Thoracic aorta (tissue), 2 donors: ENCODE measurements at regions not wholly inside any gene's neighbourhood (a gene's known extent, or its start where the extent isn't known, plus 50 kb on each side); places are given as distances from the start of the nearest gene placed in this dataset.

Experiments used
- ATAC-seq: fragments of 150-250 bp; one replicate; pipeline ENCODE4 v1.8.0; 2017; ENCODE audit warnings: low read depth; ENCODE audit not compliant: insufficient number of reproducible peaks, low FRiP score
- DNase-seq: peaks from one replicate; pipeline ENCODE4 v3.0.0-alpha.2; 2020; ENCODE audit warnings: low spot score
- H3K27ac ChIP-seq, 2 donors: fragments of 200-600 bp; sonication (generic); 1 replicate in 1 of 2; 2 replicates in 1 of 2; pipeline ENCODE4 v1.5.1; 2016; ENCODE audit warnings: mild to moderate bottlenecking in 2 of 2, moderate library complexity in 2 of 2
- H3K27me3 ChIP-seq: fragments of 200-600 bp; sonication (generic); replicated peaks from 2 replicates; pipeline ENCODE4 v1.6.0; 2016; ENCODE audit warnings: mild to moderate bottlenecking; ENCODE audit not compliant: insufficient read depth
- H3K36me3 ChIP-seq: fragments of 200-600 bp; sonication (generic); one replicate; pipeline ENCODE4 v1.5.1; 2016
- H3K4me1 ChIP-seq, 2 donors: fragments of 200-600 bp; sonication (generic); 1 replicate in 1 of 2; 2 replicates in 1 of 2; pipeline versions ENCODE4 v1.5.1 to v1.6.0; 2016; ENCODE audit warnings: low read depth in 2 of 2, mild to moderate bottlenecking in 1 of 2; ENCODE audit not compliant: control insufficient read depth in 1 of 2
- H3K4me3 ChIP-seq: fragments of 200-600 bp; sonication (generic); 2 replicates; pipeline ENCODE4 v1.5.1; 2016; ENCODE audit warnings: mild to moderate bottlenecking
- H3K9me3 ChIP-seq: fragments of 200-600 bp; sonication (generic); 2 replicates; pipeline ENCODE4 v1.5.1; 2016
- CTCF ChIP-seq: fragments of 200-600 bp; sonication (generic); IDR thresholded peaks from one replicate; pipeline ENCODE4 v1.5.1; 2019; ENCODE audit warnings: antibody characterized with exemption

GRCh38 chr17:70608193-70608592 lies 438.9 kb downstream of the KCNJ2 start:
- Histone ChIP-seq H3K9me3 (no peaks in the 10 kb centered on the region), H3K27me3 (no peaks in the 10 kb centered on the region), H3K4me1 (no peaks in the 10 kb centered on the region), H3K4me3 (no peak overlapping the region), H3K36me3 (no peaks in the 10 kb centered on the region), H3K27ac (no peak overlapping the region)
- DNase-seq: no peak
- no peak for ATAC-seq
- no peak for TF ChIP-seq CTCF

- Histone ChIP-seq H3K4me1 (no peaks in the 10 kb centered on the region), H3K4me3 (no peak overlapping the region), H3K36me3 (no peaks in the 10 kb centered on the region), H3K9me3 (no peaks in the 10 kb centered on the region), H3K27ac (no peak overlapping the region), H3K27me3 (no peaks in the 10 kb centered on the region)
- TF ChIP-seq CTCF: no peak
- DNase-seq: no peak
- ATAC-seq: no peak
These were observed 439.6 kb downstream of the KCNJ2 start for GRCh38 chr17:70608957-70609356.

GRCh38 chr17:70609566-70609965 lies 440.2 kb downstream of the KCNJ2 start:
- Histone ChIP-seq H3K9me3 (no peaks in the 10 kb centered on the region), H3K4me3 (no peak overlapping the region), H3K4me1 (no peaks in the 10 kb centered on the region), H3K27ac (no peak overlapping the region), H3K27me3 (no peaks in the 10 kb centered on the region), H3K36me3 (no peaks in the 10 kb centered on the region)
- ATAC-seq (no peak), DNase-seq (no peak)
- TF ChIP-seq CTCF: no peak

GRCh38 chr17:70610161-70610560 lies 440.8 kb downstream of the KCNJ2 start:
- TF ChIP-seq CTCF: no peak
- no peak for DNase-seq
- no peak for ATAC-seq
- H3K36me3 ChIP-seq: no peaks in the 10 kb centered on the region
- no peaks in the 10 kb centered on the region for H3K9me3 ChIP-seq
- no peak overlapping the region for H3K4me3 ChIP-seq
- no peaks in the 10 kb centered on the region for H3K27me3 ChIP-seq
- no peak overlapping the region for H3K27ac ChIP-seq
- no peaks in the 10 kb centered on the region for H3K4me1 ChIP-seq

- no peaks in the 10 kb centered on the region for H3K9me3 ChIP-seq
- ATAC-seq: no peak
- H3K27ac ChIP-seq: no peak overlapping the region
- DNase-seq: no peak
- H3K36me3 ChIP-seq: no peaks in the 10 kb centered on the region
- H3K4me1 ChIP-seq: no peaks in the 10 kb centered on the region
- H3K4me3 ChIP-seq: no peak overlapping the region
- TF ChIP-seq CTCF: no peak
- no peaks in the 10 kb centered on the region for H3K27me3 ChIP-seq
These were observed 444.3 kb downstream of the KCNJ2 start for GRCh38 chr17:70613681-70614080.
